Sigmoid colon (tissue), 3 donors: ENCODE measurements at regions not wholly inside any gene's neighbourhood (a gene's known extent, or its start where the extent isn't known, plus 50 kb on each side); places are given as distances from the start of the nearest gene placed in this dataset.
"Not testable (repeated sequence)": the region's sequence is repeated elsewhere in the genome, so short reads cannot be mapped to it uniquely, and the experiment has no call there.

Source experiments
- POLR2A ChIP-seq, 2 donors: fragments of 450-650 bp; IDR thresholded peaks; one replicate each; pipeline ENCODE4 v1.6.1; 2016; ENCODE audit warnings: antibody characterized with exemption in 2 of 2, mild to moderate bottlenecking in 2 of 2, moderate library complexity in 2 of 2
- TF ChIP-seq, protein P1 (sequence below), 4 experiments: fragments of 450-650 bp in 3 of 4; fragments of 200-600 bp in 1 of 4; IDR thresholded peaks; one replicate each; pipeline ENCODE4 v1.5.1; 2016 to 2019; ENCODE audit warnings: antibody characterized with exemption in 4 of 4, mild to moderate bottlenecking in 3 of 4, moderate library complexity in 2 of 4

DNA sequence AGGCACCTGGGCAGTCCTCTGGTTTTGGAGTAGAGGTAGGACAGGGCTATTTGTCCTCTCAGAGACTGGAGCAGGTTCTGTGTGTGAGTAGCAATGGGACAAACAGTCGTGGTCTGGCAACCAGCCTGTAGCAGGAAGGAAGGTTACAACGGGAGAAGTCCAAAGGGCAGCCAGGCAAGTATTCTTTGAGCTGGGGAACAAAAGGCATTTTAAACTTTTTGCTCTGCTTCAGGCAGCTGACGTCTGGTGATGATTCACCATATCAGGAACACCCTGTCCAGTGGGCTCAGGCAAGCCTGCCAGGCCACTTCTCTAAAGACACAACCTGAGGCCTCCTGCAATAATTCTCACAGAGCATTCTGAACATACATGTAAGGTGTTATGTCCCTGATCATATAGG, 215.8 kb downstream of the FAM72C start:
- TF ChIP-seq, protein P1, sequence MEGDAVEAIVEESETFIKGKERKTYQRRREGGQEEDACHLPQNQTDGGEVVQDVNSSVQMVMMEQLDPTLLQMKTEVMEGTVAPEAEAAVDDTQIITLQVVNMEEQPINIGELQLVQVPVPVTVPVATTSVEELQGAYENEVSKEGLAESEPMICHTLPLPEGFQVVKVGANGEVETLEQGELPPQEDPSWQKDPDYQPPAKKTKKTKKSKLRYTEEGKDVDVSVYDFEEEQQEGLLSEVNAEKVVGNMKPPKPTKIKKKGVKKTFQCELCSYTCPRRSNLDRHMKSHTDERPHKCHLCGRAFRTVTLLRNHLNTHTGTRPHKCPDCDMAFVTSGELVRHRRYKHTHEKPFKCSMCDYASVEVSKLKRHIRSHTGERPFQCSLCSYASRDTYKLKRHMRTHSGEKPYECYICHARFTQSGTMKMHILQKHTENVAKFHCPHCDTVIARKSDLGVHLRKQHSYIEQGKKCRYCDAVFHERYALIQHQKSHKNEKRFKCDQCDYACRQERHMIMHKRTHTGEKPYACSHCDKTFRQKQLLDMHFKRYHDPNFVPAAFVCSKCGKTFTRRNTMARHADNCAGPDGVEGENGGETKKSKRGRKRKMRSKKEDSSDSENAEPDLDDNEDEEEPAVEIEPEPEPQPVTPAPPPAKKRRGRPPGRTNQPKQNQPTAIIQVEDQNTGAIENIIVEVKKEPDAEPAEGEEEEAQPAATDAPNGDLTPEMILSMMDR (IDR thresholded peaks at IDR 0.05): not testable (repeated sequence)
- not testable (repeated sequence) for TF ChIP-seq POLR2A (IDR thresholded peaks at IDR 0.05)
